Activated CD8-positive, alpha-beta T cell treated with anti-CD3 and anti-CD28 coated beads for 36 hours (primary cell): ENCODE measurements at regions not wholly inside any gene's neighbourhood (a gene's known extent, or its start where the extent isn't known, plus 50 kb on each side); places are given as distances from the start of the nearest gene placed in this dataset.

ENCODE experiments used
- ATAC-seq: fragments of 200-7000 bp; cut with Tn5 transposase; one replicate; pipeline ENCODE4 v1.10.0; 2021; ENCODE audit warnings: mild to moderate bottlenecking, moderate library complexity
- CTCF ChIA-PET: fragments of 350-600 bp; sonication (Branson Sonifier 250); formaldehyde crosslinking; loops from one replicate; lab custom pipeline; 2021; ENCODE audit warnings: antibody characterized with exemption; lab: Charles Lee
- POLR2A ChIA-PET: fragments of 350-600 bp; sonication (Branson Sonifier 250); formaldehyde crosslinking; loops from one replicate; lab custom pipeline; 2021; ENCODE audit warnings: antibody characterized with exemption; lab: Charles Lee
- DNase-seq: peaks from one replicate; pipeline ENCODE4 v3.0.0-alpha.2; 2020
- H3K27ac Mint-ChIP-seq: one replicate; pipeline ENCODE4 v1.8.0; 2021; ENCODE audit warnings: mild to moderate bottlenecking, mixed read lengths
- H3K27me3 Mint-ChIP-seq: one replicate; pipeline ENCODE4 v1.8.0; 2021; ENCODE audit warnings: mixed read lengths
- H3K36me3 Mint-ChIP-seq: one replicate; pipeline ENCODE4 v1.8.0; 2021; ENCODE audit warnings: low read depth, mixed read lengths
- H3K4me1 Mint-ChIP-seq: one replicate; pipeline ENCODE4 v1.8.0; 2021; ENCODE audit warnings: low read depth, mixed read lengths
- H3K4me3 Mint-ChIP-seq: one replicate; pipeline ENCODE4 v1.8.0; 2021; ENCODE audit warnings: mild to moderate bottlenecking, moderate library complexity, mixed read lengths
- H3K9me3 Mint-ChIP-seq: one replicate; pipeline ENCODE4 v1.8.0; 2021; ENCODE audit warnings: mixed read lengths
- intact Hi-C: fragments of 100-400 bp; cut with micrococcal nuclease; formaldehyde crosslinking; loops from one replicate; pipeline ENCODE4 v1.10.0; 2022
- TF ChIP-seq, protein P1 (sequence below): fragments of 200-600 bp; IDR thresholded peaks from one replicate; pipeline ENCODE4 v1.8.0; 2022; ENCODE audit warnings: antibody characterized with exemption, mild to moderate bottlenecking

- TF ChIP-seq, protein P1, sequence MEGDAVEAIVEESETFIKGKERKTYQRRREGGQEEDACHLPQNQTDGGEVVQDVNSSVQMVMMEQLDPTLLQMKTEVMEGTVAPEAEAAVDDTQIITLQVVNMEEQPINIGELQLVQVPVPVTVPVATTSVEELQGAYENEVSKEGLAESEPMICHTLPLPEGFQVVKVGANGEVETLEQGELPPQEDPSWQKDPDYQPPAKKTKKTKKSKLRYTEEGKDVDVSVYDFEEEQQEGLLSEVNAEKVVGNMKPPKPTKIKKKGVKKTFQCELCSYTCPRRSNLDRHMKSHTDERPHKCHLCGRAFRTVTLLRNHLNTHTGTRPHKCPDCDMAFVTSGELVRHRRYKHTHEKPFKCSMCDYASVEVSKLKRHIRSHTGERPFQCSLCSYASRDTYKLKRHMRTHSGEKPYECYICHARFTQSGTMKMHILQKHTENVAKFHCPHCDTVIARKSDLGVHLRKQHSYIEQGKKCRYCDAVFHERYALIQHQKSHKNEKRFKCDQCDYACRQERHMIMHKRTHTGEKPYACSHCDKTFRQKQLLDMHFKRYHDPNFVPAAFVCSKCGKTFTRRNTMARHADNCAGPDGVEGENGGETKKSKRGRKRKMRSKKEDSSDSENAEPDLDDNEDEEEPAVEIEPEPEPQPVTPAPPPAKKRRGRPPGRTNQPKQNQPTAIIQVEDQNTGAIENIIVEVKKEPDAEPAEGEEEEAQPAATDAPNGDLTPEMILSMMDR: no peak
- Mint-ChIP-seq H3K27me3 (no peaks in the 10 kb centered on the region), H3K4me1 (no peaks in the 10 kb centered on the region), H3K9me3 (peaks cover 4% of the 10 kb centered on the region), H3K36me3 (no peaks in the 10 kb centered on the region), H3K4me3 (no peak overlapping the region), H3K27ac (no peak overlapping the region)
- ATAC-seq (no peak), DNase-seq (no peak)
- POLR2A ChIA-PET: no interaction called here
- intact Hi-C loops: no loop called here
- CTCF ChIA-PET: no interaction called here
Observed at GRCh38 chr5:15334551-15335266, 165.3 kb upstream of the FBXL7 start.

- no peak overlapping the region for H3K27ac Mint-ChIP-seq
- no peak for DNase-seq
- POLR2A ChIA-PET: interaction anchor here (0.7 kb wide), 1 partner anchor 13 kb away, joined by 3 read pairs; no protein-coding TSS in a partner anchor
- no peaks in the 10 kb centered on the region for H3K27me3 Mint-ChIP-seq
- H3K4me3 Mint-ChIP-seq: no peak overlapping the region
- TF ChIP-seq, protein P1: no peak
- no peaks in the 10 kb centered on the region for H3K4me1 Mint-ChIP-seq
- peaks cover 4% of the 10 kb centered on the region for H3K9me3 Mint-ChIP-seq
- CTCF ChIA-PET: no interaction called here
- intact Hi-C loops: no loop called here
- no peaks in the 10 kb centered on the region for H3K36me3 Mint-ChIP-seq
- ATAC-seq: no peak
Observed at GRCh38 chr5:15333091-15333490, 166.9 kb upstream of the FBXL7 start.

DNA sequence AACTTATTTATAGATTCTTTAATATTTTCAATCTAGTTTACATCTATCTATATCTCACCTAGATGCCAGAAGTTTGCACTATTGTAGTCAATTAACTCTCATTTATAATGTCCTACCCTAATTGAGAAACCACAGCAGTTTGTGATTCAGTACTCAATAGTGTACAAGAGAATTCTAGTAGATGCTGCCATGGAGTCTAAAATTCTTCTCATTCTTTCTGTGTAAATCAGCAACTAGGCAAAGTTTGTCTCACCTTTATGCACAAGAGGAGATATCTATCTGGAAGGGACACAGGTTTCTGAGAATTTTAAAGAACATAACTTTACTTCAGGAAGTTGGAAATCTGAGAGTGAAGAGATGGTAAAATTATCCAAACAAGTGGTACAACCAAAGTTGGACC is 173.0 kb upstream of the FBXL7 start:
- ChIA-PET POLR2A (no interaction called here), CTCF (no interaction called here)
- DNase-seq (no peak), ATAC-seq (no peak)
- intact Hi-C loops: no loop called here
- H3K9me3 Mint-ChIP-seq: peaks cover 1% of the 10 kb centered on the region
- no peak overlapping the region for H3K4me3 Mint-ChIP-seq
- TF ChIP-seq, protein P1: no peak
- no peaks in the 10 kb centered on the region for H3K4me1 Mint-ChIP-seq
- H3K36me3 Mint-ChIP-seq: no peaks in the 10 kb centered on the region
- no peaks in the 10 kb centered on the region for H3K27me3 Mint-ChIP-seq
- H3K27ac Mint-ChIP-seq: no peak overlapping the region

DNA sequence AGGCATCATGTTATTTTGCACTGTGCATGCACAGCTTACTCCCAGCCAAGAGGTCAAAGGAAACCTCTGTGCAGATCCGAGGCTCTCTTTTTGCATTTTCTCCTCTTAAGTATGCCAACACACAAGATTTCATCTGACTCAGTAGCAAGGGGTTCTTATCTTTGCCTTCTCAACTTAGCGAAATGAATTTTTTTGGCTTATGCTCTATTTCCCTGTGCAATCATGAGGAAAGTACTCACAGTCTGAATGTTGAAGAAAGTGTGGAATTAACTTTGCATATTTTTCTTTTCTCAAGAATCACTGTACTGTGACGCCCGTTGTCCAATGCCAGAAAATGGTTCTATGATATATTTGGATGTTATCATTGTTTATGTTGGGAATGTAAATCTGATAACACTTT is 173.5 kb upstream of the FBXL7 start:
- intact Hi-C loops: no loop called here
- ATAC-seq: no peak
- H3K9me3 Mint-ChIP-seq: peaks cover 1% of the 10 kb centered on the region
- CTCF ChIA-PET: no interaction called here
- no peaks in the 10 kb centered on the region for H3K4me1 Mint-ChIP-seq
- no peaks in the 10 kb centered on the region for H3K27me3 Mint-ChIP-seq
- no peak overlapping the region for H3K4me3 Mint-ChIP-seq
- TF ChIP-seq, protein P1: no peak
- H3K27ac Mint-ChIP-seq: no peak overlapping the region
- POLR2A ChIA-PET: no interaction called here
- no peak for DNase-seq
- no peaks in the 10 kb centered on the region for H3K36me3 Mint-ChIP-seq

GRCh38 chr5:15322421-15322820 is 177.6 kb upstream of the FBXL7 start:
- CTCF ChIA-PET: no interaction called here
- peaks cover 1% of the 10 kb centered on the region for H3K9me3 Mint-ChIP-seq
- POLR2A ChIA-PET: no interaction called here
- DNase-seq: no peak
- H3K36me3 Mint-ChIP-seq: no peaks in the 10 kb centered on the region
- no peaks in the 10 kb centered on the region for H3K27me3 Mint-ChIP-seq
- ATAC-seq: no peak
- intact Hi-C loops: no loop called here
- H3K4me3 Mint-ChIP-seq: no peak overlapping the region
- TF ChIP-seq, protein P1: no peak
- no peaks in the 10 kb centered on the region for H3K4me1 Mint-ChIP-seq
- no peak overlapping the region for H3K27ac Mint-ChIP-seq
